ENCODE measurements at regions not wholly inside any gene's neighbourhood (a gene's known extent, or its start where the extent isn't known, plus 50 kb on each side); places are given as distances from the start of the nearest gene placed in this dataset.

DNA sequence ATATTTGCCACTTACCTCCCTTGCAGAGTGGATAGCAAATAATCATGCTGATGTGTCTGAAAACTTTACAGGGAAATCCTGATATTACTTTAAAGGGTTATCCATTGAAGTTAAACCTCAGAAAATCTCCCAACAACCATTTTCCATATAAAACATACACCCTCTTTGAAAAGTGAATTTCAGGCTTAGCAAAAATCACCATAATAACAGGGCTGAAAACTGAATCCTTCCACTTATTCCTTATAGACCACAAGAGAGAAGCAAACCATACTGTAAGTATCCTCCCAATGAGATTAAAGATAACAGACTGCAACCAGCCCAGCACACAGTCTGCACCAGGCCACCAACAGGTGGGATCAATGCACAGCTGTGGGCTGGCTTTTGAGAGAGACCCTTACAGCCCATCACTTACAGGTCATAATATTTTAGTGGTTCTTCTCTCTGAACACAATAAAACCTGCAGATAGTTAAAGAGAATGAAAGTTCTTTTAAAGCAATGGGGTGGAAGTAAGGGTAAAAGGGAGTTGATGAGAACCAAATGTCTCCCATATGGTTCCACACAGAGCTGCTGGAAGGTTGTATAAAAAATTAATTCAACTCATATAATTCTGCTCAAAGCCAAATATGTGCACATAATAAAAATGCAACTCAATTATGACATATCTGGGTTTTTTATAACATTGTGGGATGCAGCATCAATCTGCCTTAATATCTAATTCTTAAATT, 376.2 kb upstream of the GRAMD2B start:
- intact Hi-C loops (cut with DNase I; ENCODE audit: low total_unique reads) = no loop called here
- no peak for DNase-seq
- H3K36me3 ChIP-seq = no peaks in the 10 kb centered on the region
- H3K4me3 ChIP-seq = no peak overlapping the region
- H3K9me3 ChIP-seq = no peaks in the 10 kb centered on the region
- no peaks in the 10 kb centered on the region for H3K27me3 ChIP-seq
- TF ChIP-seq CTCF (IDR thresholded peaks at IDR 0.05) (no peak), POLR2A (IDR thresholded peaks at IDR 0.05) (no peak)
- peaks cover 5 to 7% of the 10 kb centered on the region in 2 donors for H3K4me1 ChIP-seq
- no peak overlapping the region for H3K27ac ChIP-seq

DNA sequence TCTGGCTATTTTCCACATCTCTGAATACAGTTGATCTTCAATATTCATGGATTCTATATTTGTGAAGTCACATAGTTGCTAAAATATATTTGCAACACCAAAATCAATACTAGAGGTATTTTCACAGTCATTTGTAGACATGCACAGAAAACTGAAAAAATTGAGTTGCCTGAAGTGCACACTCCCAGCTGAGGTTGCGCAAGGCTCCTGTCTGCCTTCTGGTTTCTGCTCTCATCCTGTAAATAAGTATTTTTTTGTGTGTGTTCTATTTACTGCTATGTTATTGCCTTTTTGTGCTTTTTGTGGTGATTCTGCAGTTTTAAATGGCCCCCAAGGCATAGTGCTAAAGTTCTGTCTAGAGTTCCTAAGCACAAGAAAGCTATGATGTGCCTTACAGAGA, 371.1 kb upstream of the GRAMD2B start:
- no peak for TF ChIP-seq POLR2A (IDR thresholded peaks at IDR 0.05)
- no peak for TF ChIP-seq CTCF (IDR thresholded peaks at IDR 0.05)
- intact Hi-C loops (cut with DNase I; ENCODE audit: low total_unique reads) = no loop called here
- Histone ChIP-seq H3K27ac (no peak overlapping the region), H3K36me3 (no peaks in the 10 kb centered on the region), H3K4me3 (no peak overlapping the region), H3K27me3 (no peaks in the 10 kb centered on the region), H3K9me3 (no peaks in the 10 kb centered on the region), H3K4me1 (peaks cover 0 to 6% of the 10 kb centered on the region in 2 donors)
- no peak for DNase-seq

DNA sequence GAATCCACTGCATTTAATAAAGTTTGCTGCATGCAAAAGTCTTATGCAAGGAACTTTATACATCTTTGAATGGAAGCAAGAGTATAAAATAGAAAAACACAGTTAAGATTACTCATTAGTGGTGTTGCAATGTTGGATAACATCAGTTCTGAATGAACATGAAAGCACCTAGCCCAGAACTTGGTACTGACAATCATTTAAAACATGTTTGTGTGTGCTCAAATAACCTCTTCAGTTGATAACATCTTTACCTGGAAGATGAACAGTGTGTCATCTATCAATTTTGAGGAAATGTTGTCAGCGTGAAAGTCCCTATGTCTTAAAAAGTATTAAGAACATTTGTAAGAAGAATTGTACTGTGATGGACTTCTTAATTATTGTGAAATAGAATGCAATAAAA, 370.4 kb upstream of the GRAMD2B start:
- Histone ChIP-seq H3K4me3 (no peak overlapping the region), H3K9me3 (no peaks in the 10 kb centered on the region), H3K27me3 (no peaks in the 10 kb centered on the region), H3K27ac (no peak overlapping the region), H3K4me1 (peaks cover 0 to 6% of the 10 kb centered on the region in 2 donors), H3K36me3 (no peaks in the 10 kb centered on the region)
- TF ChIP-seq CTCF (IDR thresholded peaks at IDR 0.05) (no peak), POLR2A (IDR thresholded peaks at IDR 0.05) (no peak)
- DNase-seq = no peak
- intact Hi-C loops (cut with DNase I; ENCODE audit: low total_unique reads) = no loop called here

- no peak for DNase-seq
- TF ChIP-seq CTCF (IDR thresholded peaks at IDR 0.05) (no peak), POLR2A (IDR thresholded peaks at IDR 0.05) (no peak)
- no peaks in the 10 kb centered on the region for H3K27me3 ChIP-seq
- peaks cover 0 to 6% of the 10 kb centered on the region in 2 donors for H3K4me1 ChIP-seq
- H3K9me3 ChIP-seq = no peaks in the 10 kb centered on the region
- H3K27ac ChIP-seq = no peak overlapping the region
- H3K4me3 ChIP-seq = no peak overlapping the region
- intact Hi-C loops (cut with DNase I; ENCODE audit: low total_unique reads) = no loop called here
- H3K36me3 ChIP-seq = no peaks in the 10 kb centered on the region
Observed at GRCh38 chr5:126053630-126054029, 369.6 kb upstream of the GRAMD2B start.

DNA sequence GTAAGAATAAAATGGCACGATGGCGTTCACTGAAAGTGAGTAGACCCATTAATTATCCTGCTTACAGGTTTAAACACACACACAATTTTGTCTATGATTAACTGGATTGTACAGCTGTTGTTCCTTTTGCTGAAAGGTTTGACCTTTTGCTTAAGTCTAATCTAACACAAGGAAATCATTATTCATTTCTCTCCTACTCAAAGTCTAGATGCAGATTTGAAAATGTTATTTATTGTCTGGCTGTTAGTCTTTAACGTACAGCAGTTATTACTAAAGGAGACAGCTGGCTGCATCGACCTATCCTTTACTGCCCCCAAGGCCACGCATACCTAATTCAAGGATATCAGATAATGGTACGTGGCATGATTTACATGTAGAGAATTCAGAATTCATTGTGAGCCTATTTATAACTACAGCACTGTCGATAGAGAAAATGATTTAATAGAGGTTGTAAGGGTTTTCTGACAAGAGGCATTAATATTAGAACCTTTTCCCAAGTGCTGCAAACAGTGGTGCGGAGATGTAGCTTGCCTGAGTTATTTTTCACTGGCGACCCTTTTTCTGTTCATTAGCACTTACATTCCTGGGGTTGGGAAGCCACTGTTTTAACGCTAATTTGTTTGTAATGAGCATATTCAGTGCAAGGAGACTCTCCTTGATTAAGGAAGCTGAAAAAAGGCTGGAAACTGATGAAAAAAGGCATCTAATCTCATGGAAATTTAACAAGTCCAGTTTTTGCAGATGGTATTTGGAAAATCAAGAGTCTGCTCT, 368.4 kb upstream of the GRAMD2B start:
- TF ChIP-seq POLR2A (IDR thresholded peaks at IDR 0.05) (no peak), CTCF (IDR thresholded peaks at IDR 0.05) (no peak)
- intact Hi-C loops (cut with DNase I; ENCODE audit: low total_unique reads) = no loop called here
- no peak overlapping the region for H3K4me3 ChIP-seq

More for the DNA sequence above, 368.4 kb upstream of the GRAMD2B start:
- H3K4me1 ChIP-seq = peaks cover 0 to 6% of the 10 kb centered on the region in 2 donors
- H3K27ac ChIP-seq = no peak overlapping the region
- H3K36me3 ChIP-seq = no peaks in the 10 kb centered on the region
- H3K27me3 ChIP-seq = no peaks in the 10 kb centered on the region
- DNase-seq = no peak
- H3K9me3 ChIP-seq = no peaks in the 10 kb centered on the region
